ENCODE measurements at regions not wholly inside any gene's neighbourhood (a gene's known extent, or its start where the extent isn't known, plus 50 kb on each side); places are given as distances from the start of the nearest gene placed in this dataset.

- DNase-seq = no peak
Measured at GRCh38 chr15:94177112-94177511, 54.2 kb upstream of the MCTP2 start.

GRCh38 chr15:94175420-94175819 lies 55.9 kb upstream of the MCTP2 start:
- no peak for DNase-seq

GRCh38 chr15:94174399-94174802 lies 57.0 kb upstream of the MCTP2 start:
- DNase-seq = no peak

DNA sequence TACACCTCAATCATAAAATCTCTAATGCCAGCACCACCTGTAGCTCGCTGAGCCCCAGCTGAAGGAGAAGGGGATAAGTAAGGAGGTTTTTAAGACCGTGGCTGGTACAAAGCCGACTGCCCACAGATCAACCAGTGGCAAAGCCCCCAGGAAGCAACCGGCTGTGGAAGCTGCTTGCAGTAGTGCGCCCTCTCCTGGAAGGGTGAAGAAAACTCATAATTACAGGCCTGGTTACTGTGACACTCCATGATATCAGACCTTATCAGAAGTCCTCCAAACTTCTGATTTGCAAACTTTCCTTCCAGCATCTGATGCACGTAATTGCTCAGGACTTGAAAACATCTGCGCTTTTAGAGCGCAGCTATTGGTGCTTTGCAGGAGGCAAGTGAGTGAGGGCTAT lies 63.1 kb upstream of the MCTP2 start:
- no peak for DNase-seq

DNA sequence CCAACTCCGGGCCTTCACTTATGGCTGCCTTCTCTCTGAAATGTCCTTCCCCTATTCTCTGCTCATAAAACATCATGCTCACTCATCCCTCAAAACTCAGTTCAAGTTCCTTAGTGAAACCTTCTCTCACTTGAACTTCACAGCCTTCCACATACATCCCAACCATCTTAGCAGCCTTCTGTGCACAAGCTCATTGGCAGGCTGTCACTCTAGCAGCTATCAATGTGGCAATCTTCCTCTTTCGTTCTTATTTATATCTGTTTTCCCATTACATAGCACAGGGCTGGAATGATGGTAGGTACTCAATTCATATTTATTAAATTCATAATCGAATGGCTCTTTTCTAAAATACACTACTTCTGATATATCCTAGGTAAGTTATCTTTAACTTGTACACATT lies 66.4 kb upstream of the MCTP2 start:
- no peak for DNase-seq

DNA sequence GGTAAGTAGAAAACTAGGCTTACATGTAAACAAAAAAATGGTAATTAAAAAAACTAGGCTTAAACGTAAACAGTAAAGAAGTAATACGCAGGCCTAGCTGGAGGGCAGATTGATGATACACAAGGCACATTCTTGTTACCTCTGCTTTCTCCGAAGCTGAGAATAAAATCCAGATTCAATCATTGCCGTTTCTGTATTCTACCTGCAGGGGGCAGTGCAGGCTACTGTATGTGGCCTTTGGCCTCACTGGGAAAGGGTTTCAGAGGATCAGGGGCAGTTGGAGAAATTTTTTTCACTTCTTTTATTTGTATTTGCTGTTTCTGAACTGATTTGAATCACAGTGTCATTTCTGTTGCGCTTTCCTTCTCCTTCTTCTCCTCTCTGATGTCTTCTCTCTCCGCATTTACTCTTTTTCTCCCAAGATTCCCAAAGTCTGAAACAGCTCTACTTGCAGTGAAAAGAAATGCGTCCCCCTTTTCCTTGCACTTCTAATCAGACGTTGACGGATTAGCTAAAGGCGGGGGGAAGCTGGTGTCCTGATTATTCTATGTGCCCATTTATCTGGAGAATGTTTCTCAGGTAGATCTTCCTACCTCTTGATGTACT lies 67.1 kb upstream of the MCTP2 start:
- DNase-seq = no peak

DNA sequence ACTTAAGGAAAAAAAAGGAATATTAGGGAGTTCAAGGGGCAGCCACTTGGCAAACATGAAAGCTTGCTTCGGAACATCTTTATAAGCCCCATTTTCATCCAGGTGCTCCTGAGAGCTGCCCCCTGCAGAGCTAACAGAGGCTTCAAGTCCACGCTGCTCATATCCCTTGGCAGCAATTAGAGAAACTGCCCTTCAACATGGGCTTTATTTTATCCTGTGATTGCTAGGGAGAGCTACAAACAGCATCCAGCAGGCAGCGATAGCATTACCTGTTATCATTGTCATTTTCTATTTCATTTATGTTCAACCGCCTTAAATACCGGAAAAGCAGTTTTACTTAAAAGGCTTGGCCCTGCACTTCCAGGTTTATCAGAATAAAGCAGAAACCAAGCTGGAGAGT lies 68.4 kb upstream of the MCTP2 start:
- no peak for DNase-seq

DNA sequence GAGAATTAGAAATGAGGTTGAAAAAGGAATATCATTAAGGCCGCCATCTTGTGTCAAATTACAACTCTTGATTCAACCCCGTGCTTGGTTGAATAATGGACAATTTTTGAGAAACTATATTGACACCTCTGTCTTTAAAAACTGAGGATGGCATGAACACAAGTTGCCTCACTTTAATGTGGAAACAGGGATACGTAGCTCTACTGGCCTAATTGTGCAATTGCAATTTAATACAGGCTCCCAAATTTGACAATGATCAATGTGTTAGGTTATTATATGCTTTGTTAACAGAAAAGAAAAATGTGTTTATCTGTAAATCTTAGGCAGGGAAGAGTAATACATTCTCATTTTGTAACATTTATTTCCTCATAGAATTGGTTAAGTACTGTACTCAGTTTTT lies 77.1 kb upstream of the MCTP2 start:
- DNase-seq = no peak

GRCh38 chr15:94145046-94145445 lies 86.3 kb upstream of the MCTP2 start:
- no peak for DNase-seq

DNA sequence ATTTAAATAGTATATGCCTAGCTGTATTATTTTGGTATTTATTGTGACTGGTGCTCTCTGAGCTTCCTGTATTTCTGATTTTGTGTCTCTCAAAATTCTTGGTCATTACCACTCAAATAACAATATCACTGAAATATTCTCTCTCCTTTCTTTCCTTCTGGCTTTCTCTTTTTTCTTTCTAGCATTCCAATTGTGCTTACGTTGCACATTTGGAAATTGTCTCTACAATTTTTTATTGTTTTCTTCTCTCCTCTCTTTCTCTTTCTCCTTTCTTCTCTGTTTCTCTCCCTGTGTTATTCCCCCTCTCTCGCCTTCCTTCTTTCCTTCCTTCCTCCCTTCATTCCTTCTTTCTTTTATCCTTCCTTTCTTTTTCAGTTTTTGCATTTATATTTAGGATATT lies 89.6 kb upstream of the MCTP2 start:
- no peak for DNase-seq

DNA sequence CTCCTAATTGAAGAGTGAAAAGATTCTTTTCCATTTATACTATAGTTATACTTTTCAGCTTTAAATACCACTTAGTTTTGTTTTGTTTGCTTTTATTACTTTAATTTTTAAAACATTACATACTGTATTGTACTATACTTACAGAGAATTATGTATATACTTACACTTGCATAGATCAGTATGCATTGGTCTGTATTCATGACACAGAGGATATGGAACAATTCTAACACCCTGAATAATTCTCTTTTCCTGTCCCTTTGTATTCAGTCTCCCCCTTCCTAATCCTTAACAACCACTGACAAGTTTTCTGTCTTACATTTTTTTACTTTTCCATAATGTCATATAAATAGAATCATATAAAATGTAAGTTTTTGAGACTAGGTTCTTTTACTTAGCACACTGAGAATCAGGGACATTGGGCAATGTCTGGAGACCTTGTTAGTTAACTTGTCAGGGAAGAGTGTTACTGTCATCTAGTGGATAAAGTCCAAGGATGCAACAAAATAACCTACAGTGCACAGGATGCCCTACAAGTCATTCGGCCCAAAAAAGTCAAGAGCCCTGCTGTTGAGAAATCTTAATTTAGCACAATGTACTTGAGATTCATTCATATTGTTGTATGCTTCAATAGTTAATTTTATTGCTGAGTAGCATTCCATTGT lies 95.7 kb upstream of the MCTP2 start:
- no peak for DNase-seq

DNA sequence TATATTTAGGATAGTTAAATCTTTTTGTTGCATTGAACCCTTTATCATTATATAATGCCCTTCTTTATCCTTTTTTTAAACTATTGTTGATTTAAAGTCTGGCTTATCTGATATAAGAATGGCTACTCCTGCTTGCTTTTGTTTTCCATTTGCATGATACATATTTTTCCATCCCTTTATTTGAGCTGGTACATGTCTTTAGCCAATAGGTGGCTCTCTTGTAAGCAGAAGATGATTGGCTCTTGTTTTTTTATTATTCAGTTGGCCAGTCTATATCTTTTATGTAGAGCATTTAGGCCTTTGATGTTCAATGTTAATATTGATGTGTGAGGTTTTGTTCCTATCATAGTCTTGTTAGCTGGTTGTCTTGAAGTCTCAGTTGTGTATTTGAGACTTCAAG lies 99.5 kb upstream of the MCTP2 start:
- no peak for DNase-seq

GRCh38 chr15:94130504-94130903 lies 100.9 kb upstream of the MCTP2 start:
- DNase-seq = no peak

DNA sequence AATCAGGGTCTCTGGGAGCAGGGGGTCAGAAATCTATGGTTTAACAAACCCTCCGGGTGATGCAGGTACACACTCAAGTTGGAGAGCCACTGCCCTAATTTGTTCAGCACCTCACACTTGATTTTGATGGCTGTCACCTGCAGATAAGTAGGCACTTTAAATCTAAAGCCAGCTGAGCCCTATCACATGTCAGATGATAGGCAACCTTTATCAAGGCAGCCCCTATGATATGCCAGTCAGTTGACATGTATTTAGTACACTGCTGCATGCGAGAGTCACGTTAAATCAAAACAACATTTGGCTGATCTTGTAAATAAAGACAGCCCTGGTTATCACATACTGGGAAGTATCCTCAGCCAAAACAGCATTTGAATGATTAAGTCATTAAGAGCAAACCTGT lies 104.4 kb upstream of the MCTP2 start:
- no peak for DNase-seq

- no peak for DNase-seq
Measured at GRCh38 chr15:94125698-94126097, 105.7 kb upstream of the MCTP2 start.

DNA sequence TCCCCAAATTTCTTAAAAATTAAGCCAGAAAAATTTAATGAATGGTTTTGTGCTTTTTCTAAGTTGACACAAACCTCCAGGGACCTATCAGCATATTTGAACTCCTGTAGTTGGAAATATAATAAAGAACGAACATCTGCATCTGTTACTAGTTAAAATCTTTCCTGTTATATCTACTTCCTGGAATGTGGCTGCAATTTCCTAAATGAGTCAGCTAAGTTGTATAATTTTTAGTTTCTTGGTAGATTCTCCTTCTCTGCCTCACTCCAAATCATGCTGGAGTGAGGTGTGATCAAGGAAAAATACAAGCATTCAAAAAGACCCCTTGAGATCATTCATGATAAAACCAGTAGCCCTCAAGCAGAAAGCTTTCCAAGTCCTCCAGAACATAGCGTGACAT lies 106.2 kb upstream of the MCTP2 start:
- no peak for DNase-seq

- no peak for DNase-seq
Measured at GRCh38 chr15:94122516-94122915, 108.8 kb upstream of the MCTP2 start.

DNA sequence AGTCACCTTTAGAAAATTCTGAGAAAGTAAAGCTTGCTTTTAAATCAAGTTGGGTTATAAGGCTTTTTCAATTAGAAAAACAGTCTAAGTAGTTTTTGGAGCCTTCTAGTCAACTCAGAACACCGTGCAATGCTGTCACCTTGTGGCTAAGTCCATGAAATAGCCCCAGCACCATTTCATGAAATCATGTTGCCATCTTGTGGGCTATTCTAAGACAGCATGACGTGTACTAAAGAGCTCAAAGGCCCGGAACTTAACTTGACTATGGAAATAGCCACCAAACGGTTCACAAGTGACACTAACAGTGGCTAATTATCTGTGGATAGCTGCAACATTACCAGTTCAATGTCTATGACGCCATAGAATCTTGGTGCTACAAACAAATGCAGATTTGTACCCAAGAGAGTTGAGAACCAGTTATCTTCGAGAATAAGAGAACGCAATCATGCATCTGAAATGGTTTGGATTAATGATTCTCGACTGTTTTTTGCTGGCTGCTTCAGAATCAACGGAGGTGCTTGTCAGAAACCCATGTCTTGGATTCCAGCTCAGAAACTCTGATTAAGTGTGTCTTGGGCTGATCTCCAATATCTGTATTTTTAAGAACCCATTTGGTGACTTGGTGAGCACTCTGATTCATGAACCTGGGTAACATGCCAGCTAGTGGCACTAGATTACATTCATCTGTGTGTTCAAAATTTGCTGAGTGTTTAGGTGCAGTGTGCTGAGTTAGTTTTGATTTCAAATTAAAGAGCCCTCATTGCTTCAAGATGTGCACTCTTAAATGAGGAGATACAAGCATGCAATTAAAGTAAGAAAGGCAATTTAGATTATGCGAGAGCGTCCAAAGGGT lies 111.2 kb upstream of the MCTP2 start:
- peak; percentile 38 for DNase-seq

- DNase-seq = no peak
Measured at GRCh38 chr15:94119298-94119811, 112.0 kb upstream of the MCTP2 start.

DNA sequence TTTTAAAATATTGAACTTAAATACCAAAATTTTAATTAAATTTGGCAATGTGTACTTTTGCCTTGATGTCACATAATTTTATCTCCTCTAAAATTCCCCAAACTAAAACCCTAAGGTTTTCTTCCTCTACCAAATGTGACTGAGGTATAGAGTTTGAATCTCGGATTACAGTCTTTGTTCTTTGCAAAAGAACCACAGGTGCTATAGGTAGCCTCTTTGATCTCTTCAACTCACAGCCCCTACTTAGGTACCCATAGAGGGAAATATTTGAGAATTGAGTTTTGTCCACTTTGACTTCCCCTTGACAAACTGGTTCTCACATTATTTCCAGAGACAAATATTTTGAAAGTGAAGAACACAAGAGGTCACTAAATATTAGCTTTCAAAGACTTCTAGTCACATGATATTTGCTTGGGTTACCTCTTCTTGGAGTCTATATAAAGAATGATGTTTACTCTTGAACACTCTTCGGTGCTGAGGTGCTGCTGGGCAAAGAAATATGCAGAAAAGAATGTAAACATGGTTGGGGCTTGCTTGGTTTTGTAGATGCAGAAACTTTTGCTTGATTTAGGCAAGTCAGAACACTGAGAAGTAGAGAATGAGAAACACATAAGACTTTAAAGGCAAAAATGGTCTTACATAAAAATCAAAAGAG lies 120.8 kb upstream of the MCTP2 start:
- no peak for DNase-seq

GRCh38 chr15:94107652-94108051 lies 123.7 kb upstream of the MCTP2 start:
- DNase-seq = no peak

- DNase-seq = no peak
Measured at GRCh38 chr15:94105760-94106159, 125.6 kb upstream of the MCTP2 start.

DNA sequence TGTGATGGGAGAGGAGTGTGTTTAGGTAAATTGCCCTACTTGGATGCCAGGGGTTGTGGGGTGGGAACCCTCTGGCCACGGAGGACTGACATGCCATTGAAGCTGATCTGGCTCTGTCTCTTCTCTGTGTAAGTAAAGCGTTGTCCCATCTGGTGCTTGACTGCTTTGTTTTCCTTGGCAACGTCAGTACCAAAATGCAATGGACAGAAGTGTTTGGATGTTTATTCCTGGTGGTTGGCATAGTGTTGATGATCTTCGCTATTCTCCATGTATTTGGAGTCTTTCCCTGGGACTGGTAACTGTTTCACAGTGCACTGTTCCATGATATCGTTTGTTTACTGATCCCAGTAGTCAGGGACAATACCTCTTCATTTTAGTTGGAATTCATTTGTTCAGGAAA lies 130.5 kb upstream of the MCTP2 start:
- no peak for DNase-seq

DNA sequence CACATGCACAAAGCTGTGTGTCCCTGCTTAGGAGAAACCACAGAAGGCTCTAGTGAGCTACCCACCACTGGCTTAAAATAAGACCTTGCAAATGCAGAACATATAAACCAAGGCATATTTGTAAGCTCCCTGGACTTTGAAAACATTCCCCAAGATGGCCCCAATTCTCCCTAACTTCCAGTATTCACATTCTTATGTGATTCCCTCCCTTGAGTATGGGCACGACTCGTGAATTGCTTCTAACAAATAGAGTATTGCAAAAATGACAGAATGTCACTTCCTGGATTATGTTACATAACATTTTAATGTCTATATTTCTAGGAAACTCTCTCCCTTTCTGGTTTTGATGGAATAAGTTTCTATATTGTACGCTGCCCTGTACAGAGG lies 131.8 kb upstream of the MCTP2 start:
- DNase-seq = no peak
